H9 (cell line): ENCODE measurements at regions not wholly inside any gene's neighbourhood (a gene's known extent, or its start where the extent isn't known, plus 50 kb on each side); places are given as distances from the start of the nearest gene placed in this dataset.

ENCODE experiments used
- DNase-seq: peaks from one replicate; pipeline ENCODE4 v3.0.0-alpha.2; 2017
- H2AFZ ChIP-seq: one replicate; pipeline ENCODE4 v1.6.1; 2013; ENCODE audit warnings: mild to moderate bottlenecking, low read length, control low read depth, moderate library complexity
- H2AK5ac ChIP-seq: 2 replicates; pipeline ENCODE4 v1.6.1; 2013; ENCODE audit warnings: low read length, control low read depth, mixed read lengths; ENCODE audit not compliant: insufficient read length
- H2BK120ac ChIP-seq: one replicate; pipeline ENCODE4 v1.6.1; 2013; ENCODE audit warnings: low read depth, mild to moderate bottlenecking, low read length, control low read depth, inconsistent platforms; ENCODE audit not compliant: poor library complexity, severe bottlenecking
- H2BK12ac ChIP-seq: 2 replicates; pipeline ENCODE4 v1.6.1; 2013; ENCODE audit warnings: low read length, control low read depth, mixed read lengths, low read depth; ENCODE audit not compliant: insufficient read length
- H2BK15ac ChIP-seq: 2 replicates; pipeline ENCODE4 v1.6.1; 2013; ENCODE audit warnings: low read depth, low read length, control low read depth
- H2BK20ac ChIP-seq: one replicate; pipeline ENCODE4 v1.6.1; 2013; ENCODE audit warnings: low read depth, mild to moderate bottlenecking, low read length, control low read depth, inconsistent platforms; ENCODE audit not compliant: poor library complexity, severe bottlenecking
- H2BK5ac ChIP-seq: 2 replicates; pipeline ENCODE4 v1.6.1; 2013; ENCODE audit warnings: low read length, control low read depth, mixed read lengths; ENCODE audit not compliant: insufficient read length
- H3K14ac ChIP-seq: 2 replicates; pipeline ENCODE4 v1.6.1; 2013; ENCODE audit warnings: low read length, control low read depth; ENCODE audit not compliant: insufficient read depth
- H3K18ac ChIP-seq: 2 replicates; pipeline ENCODE4 v1.6.1; 2013; ENCODE audit warnings: low read depth, mild to moderate bottlenecking, mixed read lengths, low read length, control low read depth; ENCODE audit not compliant: insufficient read length
- H3K23ac ChIP-seq: 2 replicates; pipeline ENCODE4 v1.6.1; 2013; ENCODE audit warnings: low read length, control low read depth, mixed read lengths, low read depth; ENCODE audit not compliant: insufficient read length
- H3K23me2 ChIP-seq: 2 replicates; pipeline ENCODE4 v1.6.1; 2013; ENCODE audit warnings: low read depth, mild to moderate bottlenecking, mixed read lengths, low read length, control low read depth; ENCODE audit not compliant: insufficient read length, poor library complexity, severe bottlenecking
- H3K27ac ChIP-seq: 2 replicates; pipeline ENCODE4 v1.5.1; 2013; ENCODE audit warnings: low read length, control low read depth, mixed read lengths, low read depth; ENCODE audit not compliant: insufficient read length
- H3K27me3 ChIP-seq: 2 replicates; pipeline ENCODE4 v1.6.1; 2013; ENCODE audit warnings: low read length, control low read depth, inconsistent platforms; ENCODE audit not compliant: insufficient read depth
- H3K4ac ChIP-seq: 2 replicates; pipeline ENCODE4 v1.6.1; 2013; ENCODE audit warnings: low read depth, mild to moderate bottlenecking, control low read depth, inconsistent platforms, low read length, moderate library complexity
- H3K4me1 ChIP-seq: 2 replicates; pipeline ENCODE4 v1.6.1; 2013; ENCODE audit warnings: low read length, control low read depth, inconsistent platforms; ENCODE audit not compliant: insufficient read depth
- H3K4me2 ChIP-seq: 2 replicates; pipeline ENCODE4 v1.6.1; 2013; ENCODE audit warnings: low read length, control low read depth, mixed read lengths; ENCODE audit not compliant: insufficient read length, insufficient read depth
- H3K56ac ChIP-seq: 2 replicates; pipeline ENCODE4 v1.6.1; 2013; ENCODE audit warnings: low read depth, mild to moderate bottlenecking, mixed read lengths, low read length, control low read depth; ENCODE audit not compliant: insufficient read length
- H3K79me1 ChIP-seq: 2 replicates; pipeline ENCODE4 v1.6.1; 2013; ENCODE audit warnings: low read depth, mild to moderate bottlenecking, moderate library complexity, low read length, control low read depth, inconsistent platforms; ENCODE audit not compliant: insufficient read depth, poor library complexity, severe bottlenecking
- H3K79me2 ChIP-seq: 2 replicates; pipeline ENCODE4 v1.6.1; 2013; ENCODE audit warnings: low read length, control low read depth, inconsistent platforms; ENCODE audit not compliant: insufficient read depth
- H3K9ac ChIP-seq: 2 replicates; pipeline ENCODE4 v1.6.1; 2013; ENCODE audit warnings: low read length, control low read depth, mixed read lengths; ENCODE audit not compliant: insufficient read length; ENCODE audit errors: extremely low read depth
- H3K9me3 ChIP-seq: one replicate; pipeline ENCODE4 v1.6.1; 2013; ENCODE audit warnings: low read depth, low read length, inconsistent platforms; ENCODE audit not compliant: control insufficient read depth
- H3T11ph ChIP-seq: one replicate; pipeline ENCODE4 v1.6.1; 2013; ENCODE audit warnings: mild to moderate bottlenecking, low read length, control low read depth, inconsistent platforms
- H4K20me1 ChIP-seq: one replicate; pipeline ENCODE4 v1.6.1; 2013; ENCODE audit not compliant: control insufficient read depth, insufficient read length, insufficient read depth
- H4K5ac ChIP-seq: 2 replicates; pipeline ENCODE4 v1.6.1; 2013; ENCODE audit warnings: low read depth, mild to moderate bottlenecking, mixed read lengths, low read length, control low read depth; ENCODE audit not compliant: insufficient read length
- H4K8ac ChIP-seq: replicated peaks from 2 replicates; pipeline ENCODE4 v1.6.1; 2013; ENCODE audit warnings: low read length, control low read depth, mixed read lengths, low read depth; ENCODE audit not compliant: insufficient read length
- H4K91ac ChIP-seq: 2 replicates; pipeline ENCODE4 v1.6.1; 2013; ENCODE audit warnings: low read depth, mild to moderate bottlenecking, moderate library complexity, mixed read lengths, low read length, control low read depth; ENCODE audit not compliant: insufficient read length
- H3K27ac Mint-ChIP-seq, 3 experiments: 2 replicates in 2 of 3; 3 replicates in 1 of 3; pipeline ENCODE4 v1.8.0; 2020 to 2021; ENCODE audit warnings: mixed read lengths in 3 of 3, mild to moderate bottlenecking in 1 of 3, moderate library complexity in 1 of 3
- H3K27me3 Mint-ChIP-seq: 2 replicates; pipeline ENCODE4 v1.8.0; 2021; ENCODE audit warnings: low read depth, mild to moderate bottlenecking, moderate library complexity, mixed read lengths
- H3K36me3 Mint-ChIP-seq, 3 experiments: 2 replicates in 2 of 3; 3 replicates in 1 of 3; pipeline ENCODE4 v1.8.0; 2020 to 2021; ENCODE audit warnings: low read depth in 3 of 3, mixed read lengths in 3 of 3; ENCODE audit not compliant: insufficient read depth in 1 of 3
- H3K4me1 Mint-ChIP-seq, 2 experiments: 2 replicates each; pipeline ENCODE4 v1.8.0; 2020; ENCODE audit warnings: mixed read lengths in 2 of 2
- H3K4me3 Mint-ChIP-seq, 2 experiments: 2 replicates in 1 of 2; 3 replicates in 1 of 2; pipeline ENCODE4 v1.8.0; 2020 to 2021; ENCODE audit warnings: mild to moderate bottlenecking in 2 of 2, mixed read lengths in 2 of 2, moderate library complexity in 1 of 2
- H3K9me3 Mint-ChIP-seq, 2 experiments: 2 replicates in 1 of 2; 3 replicates in 1 of 2; pipeline ENCODE4 v1.8.0; 2020; ENCODE audit warnings: mild to moderate bottlenecking in 2 of 2, mixed read lengths in 2 of 2, moderate library complexity in 1 of 2
- WGBS: extraction: QIAGEN DNeasy Blood & Tissue Kit; methylation state at CpG from one replicate; pipeline ENCODE4 v1.1.7; 2013; ENCODE audit warnings: missing lambda C conversion rate, low lambda C conversion rate, mixed read lengths; ENCODE audit not compliant: insufficient read length; ENCODE audit errors: extremely low coverage; 5-methylcytosine and 5-hydroxymethylcytosine counted together
- TF ChIP-seq, protein P1 (sequence below): fragments of 200-600 bp; sonication (generic); conservative IDR thresholded peaks from 3 replicates; pipeline ENCODE4 v1.8.0; 2021; ENCODE audit warnings: antibody characterized with exemption, mild to moderate bottlenecking

DNA sequence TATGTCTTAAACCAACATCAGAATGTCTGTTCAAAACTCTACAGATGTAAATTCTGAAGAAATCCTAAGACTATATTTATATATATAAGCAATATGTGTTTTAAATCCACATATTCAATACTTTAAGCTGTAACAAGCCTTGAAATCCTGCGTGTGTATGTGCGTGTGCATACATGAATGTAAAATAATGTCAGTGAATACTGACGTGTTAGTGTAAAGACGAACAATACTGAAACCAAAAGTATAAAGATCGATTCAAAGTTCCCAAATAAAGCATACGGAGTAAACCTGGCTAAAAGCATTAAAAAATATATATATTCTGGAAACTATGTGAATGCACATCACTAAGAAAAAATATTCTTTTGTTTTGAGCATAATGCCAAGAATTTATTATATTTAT lies 668.6 kb upstream of the NCAM2 start:
- H3K56ac ChIP-seq = no peak overlapping the region
- no CpG with 5 or more reads among the region's 6 CpGs for WGBS

More for the DNA sequence above, 668.6 kb upstream of the NCAM2 start:
- Mint-ChIP-seq H3K4me1 (no peaks in the 10 kb centered on the region), H3K9me3 (peaks cover 6 to 11% of the 10 kb centered on the region in 2 experiments), H3K27ac (no peak overlapping the region), H3K27me3 (no peaks in the 10 kb centered on the region), H3K36me3 (peaks cover 4 to 15% (median 4%) of the 10 kb centered on the region in 3 experiments; a peak in 5 of 7 replicates), H3K4me3 (no peak overlapping the region)
- Histone ChIP-seq H2BK12ac (no peak overlapping the region), H3K18ac (no peak overlapping the region), H3K4me2 (no peak overlapping the region), H2BK15ac (no peak overlapping the region), H2AFZ (no peak overlapping the region), H2BK20ac (no peak overlapping the region), H3K27ac (no peak overlapping the region), H2BK5ac (no peak overlapping the region), H2BK120ac (no peak overlapping the region), H3K27me3 (no peaks in the 10 kb centered on the region), H3K9ac (no peak overlapping the region), H4K91ac (no peak overlapping the region), H2AK5ac (no peak overlapping the region), H3K23me2 (no peaks in the 10 kb centered on the region), H4K8ac (no peak overlapping the region), H3K14ac (no peak overlapping the region), H3K4ac (no peak overlapping the region), H4K5ac (no peak overlapping the region), H3K4me1 (no peaks in the 10 kb centered on the region), H4K20me1 (no peaks in the 10 kb centered on the region), H3K79me2 (no peaks in the 10 kb centered on the region), H3K79me1 (no peaks in the 10 kb centered on the region), H3T11ph (no peak overlapping the region), H3K23ac (no peak overlapping the region), H3K9me3 (no peaks in the 10 kb centered on the region)
- TF ChIP-seq, protein P1, sequence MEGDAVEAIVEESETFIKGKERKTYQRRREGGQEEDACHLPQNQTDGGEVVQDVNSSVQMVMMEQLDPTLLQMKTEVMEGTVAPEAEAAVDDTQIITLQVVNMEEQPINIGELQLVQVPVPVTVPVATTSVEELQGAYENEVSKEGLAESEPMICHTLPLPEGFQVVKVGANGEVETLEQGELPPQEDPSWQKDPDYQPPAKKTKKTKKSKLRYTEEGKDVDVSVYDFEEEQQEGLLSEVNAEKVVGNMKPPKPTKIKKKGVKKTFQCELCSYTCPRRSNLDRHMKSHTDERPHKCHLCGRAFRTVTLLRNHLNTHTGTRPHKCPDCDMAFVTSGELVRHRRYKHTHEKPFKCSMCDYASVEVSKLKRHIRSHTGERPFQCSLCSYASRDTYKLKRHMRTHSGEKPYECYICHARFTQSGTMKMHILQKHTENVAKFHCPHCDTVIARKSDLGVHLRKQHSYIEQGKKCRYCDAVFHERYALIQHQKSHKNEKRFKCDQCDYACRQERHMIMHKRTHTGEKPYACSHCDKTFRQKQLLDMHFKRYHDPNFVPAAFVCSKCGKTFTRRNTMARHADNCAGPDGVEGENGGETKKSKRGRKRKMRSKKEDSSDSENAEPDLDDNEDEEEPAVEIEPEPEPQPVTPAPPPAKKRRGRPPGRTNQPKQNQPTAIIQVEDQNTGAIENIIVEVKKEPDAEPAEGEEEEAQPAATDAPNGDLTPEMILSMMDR = no peak
- DNase-seq = no peak
